Stimulated activated CD8-positive, alpha-beta memory T cell treated with anti-CD3 and anti-CD28 coated beads, Interleukin-12 subunit alpha, Interleukin-12 subunit beta, amount 100 ng/mL, for 24 hours (primary cell): ENCODE measurements at regions not wholly inside any gene's neighbourhood (a gene's known extent, or its start where the extent isn't known, plus 50 kb on each side); places are given as distances from the start of the nearest gene placed in this dataset.
"Not testable (repeated sequence)": the region's sequence is repeated elsewhere in the genome, so short reads cannot be mapped to it uniquely, and the experiment has no call there.

Experiments used
- DNase-seq: peaks from one replicate; pipeline ENCODE4 v3.0.0-alpha.2; 2020; ENCODE audit errors: extremely low read depth

- DNase-seq, result not testable (repeated sequence)
These were observed 85.4 kb upstream of the TMEM170B start for GRCh38 chr6:11452106-11452505.

- DNase-seq, result no peak
These were observed 87.5 kb upstream of the TMEM170B start for GRCh38 chr6:11450037-11450436.

- DNase-seq, result no peak
These were observed 88.1 kb upstream of the TMEM170B start for GRCh38 chr6:11449408-11449807.

GRCh38 chr6:11448038-11448437 is 89.5 kb upstream of the TMEM170B start:
- no peak for DNase-seq

- no peak for DNase-seq
These were observed 90.3 kb upstream of the TMEM170B start for GRCh38 chr6:11447265-11447664.

GRCh38 chr6:11445146-11445545 is 92.4 kb upstream of the TMEM170B start:
- no peak for DNase-seq

DNA sequence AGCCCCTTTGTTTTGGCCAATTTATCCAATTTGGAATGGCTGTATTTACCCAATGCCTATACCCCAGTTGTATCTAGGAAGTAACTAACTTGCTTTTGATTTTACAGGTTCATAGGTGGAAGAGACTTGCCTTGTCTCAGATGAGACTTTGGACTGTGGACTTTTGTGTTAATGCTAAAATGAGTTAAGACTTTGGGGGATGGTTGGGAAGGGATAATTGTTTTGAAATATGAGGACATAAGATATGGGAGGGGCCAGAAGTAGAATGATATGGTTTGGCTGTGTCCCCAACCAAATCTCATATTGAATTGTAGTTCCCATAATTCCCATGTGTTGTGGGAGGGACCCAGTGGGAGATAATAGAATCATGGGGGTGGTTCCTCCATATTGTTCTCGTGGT is 94.4 kb upstream of the TMEM170B start:
- not testable (repeated sequence) for DNase-seq

- no peak for DNase-seq
These were observed 95.1 kb upstream of the TMEM170B start for GRCh38 chr6:11442495-11442894.

GRCh38 chr6:11439876-11440275 is 97.7 kb upstream of the TMEM170B start:
- no peak for DNase-seq

- no peak for DNase-seq
These were observed 98.5 kb upstream of the TMEM170B start for GRCh38 chr6:11439017-11439420.

- no peak for DNase-seq
These were observed 99.6 kb upstream of the TMEM170B start for GRCh38 chr6:11437824-11438459.

GRCh38 chr6:11436508-11437096 is 100.9 kb upstream of the TMEM170B start:
- no peak for DNase-seq

- DNase-seq, result no peak
These were observed 102.8 kb upstream of the TMEM170B start for GRCh38 chr6:11434565-11435326.

DNA sequence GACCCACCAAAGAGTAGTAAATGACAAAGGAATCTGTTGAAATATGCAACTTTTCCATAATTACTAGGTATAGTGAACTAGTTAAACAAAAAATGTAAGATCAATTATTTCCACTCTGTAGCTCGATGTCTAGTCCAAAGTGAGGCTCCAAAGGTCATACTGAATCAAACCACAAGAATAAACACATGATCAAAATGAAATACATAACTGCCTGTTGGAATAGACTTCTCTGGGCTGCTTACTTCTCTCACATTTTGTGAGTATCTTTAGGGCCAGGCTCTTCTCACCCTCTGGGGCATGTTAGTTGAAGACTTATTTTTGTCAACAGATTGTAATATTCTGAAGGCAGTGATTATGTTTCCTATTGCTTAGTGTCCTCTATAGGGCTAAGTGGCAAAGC is 103.7 kb upstream of the TMEM170B start:
- DNase-seq, result no peak

- DNase-seq, result no peak
These were observed 104.7 kb upstream of the TMEM170B start for GRCh38 chr6:11432713-11433450.

DNA sequence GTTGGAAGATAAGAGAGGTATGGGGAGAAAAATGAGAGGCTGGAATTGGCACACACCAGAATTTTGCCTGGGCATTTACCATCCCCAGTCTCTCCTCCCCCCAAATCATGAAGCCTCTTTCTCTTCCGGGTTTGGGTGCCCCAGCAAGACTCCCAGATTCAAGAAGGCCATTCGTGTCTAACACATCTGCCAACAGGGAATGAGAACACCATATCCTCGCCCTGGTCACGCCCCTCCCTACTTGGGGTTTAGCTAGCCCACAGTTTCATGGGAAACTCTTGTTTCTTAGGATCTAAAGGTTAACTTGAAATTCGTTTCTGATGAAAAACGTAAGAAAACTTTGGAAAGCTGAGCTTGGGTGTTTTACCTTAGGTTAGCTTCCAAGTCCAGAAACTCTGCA is 105.5 kb upstream of the TMEM170B start:
- no peak for DNase-seq

- DNase-seq, result no peak
These were observed 106.1 kb upstream of the TMEM170B start for GRCh38 chr6:11431455-11431937.

DNA sequence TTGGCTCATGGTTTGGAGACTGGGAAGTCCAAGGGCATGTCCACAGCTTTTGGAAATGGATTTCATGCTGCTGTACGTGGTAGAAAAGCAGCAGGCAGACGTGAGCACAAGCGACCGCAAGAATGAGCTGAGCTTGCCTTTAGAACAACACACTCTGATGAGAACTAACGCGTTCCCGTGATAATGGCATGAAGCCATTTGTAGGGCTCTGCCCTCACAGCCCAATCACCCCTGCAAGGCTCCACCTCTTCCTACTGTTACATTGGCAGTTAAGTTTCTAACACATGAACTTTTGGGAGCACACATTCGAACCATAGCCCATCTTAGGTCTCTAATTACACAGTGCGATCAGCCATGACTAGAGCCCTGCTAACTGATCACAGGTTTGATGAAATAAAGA is 107.5 kb upstream of the TMEM170B start:
- no peak for DNase-seq

- no peak for DNase-seq
These were observed 108.0 kb upstream of the TMEM170B start for GRCh38 chr6:11429577-11429976.

GRCh38 chr6:11428895-11429294 is 108.7 kb upstream of the TMEM170B start:
- no peak for DNase-seq

DNA sequence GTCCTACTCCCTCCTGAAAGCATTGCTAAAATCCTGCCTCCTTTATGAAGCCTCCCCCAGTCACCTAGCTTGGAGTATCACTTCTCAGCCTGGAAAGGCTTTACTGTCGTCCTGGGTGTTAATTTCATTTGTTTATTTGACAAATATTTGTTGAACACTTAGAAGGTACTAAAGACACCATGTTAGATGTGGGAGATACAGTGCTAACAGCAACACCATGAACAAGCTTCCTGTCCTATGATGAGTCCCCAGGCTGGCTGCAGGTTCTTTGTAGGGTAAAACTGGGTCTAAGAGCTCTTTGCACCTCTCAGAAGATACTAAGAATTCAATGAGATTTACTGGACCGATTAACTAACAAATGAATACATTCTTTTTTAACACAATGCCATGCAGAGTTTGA is 109.2 kb upstream of the TMEM170B start:
- DNase-seq, result no peak

DNA sequence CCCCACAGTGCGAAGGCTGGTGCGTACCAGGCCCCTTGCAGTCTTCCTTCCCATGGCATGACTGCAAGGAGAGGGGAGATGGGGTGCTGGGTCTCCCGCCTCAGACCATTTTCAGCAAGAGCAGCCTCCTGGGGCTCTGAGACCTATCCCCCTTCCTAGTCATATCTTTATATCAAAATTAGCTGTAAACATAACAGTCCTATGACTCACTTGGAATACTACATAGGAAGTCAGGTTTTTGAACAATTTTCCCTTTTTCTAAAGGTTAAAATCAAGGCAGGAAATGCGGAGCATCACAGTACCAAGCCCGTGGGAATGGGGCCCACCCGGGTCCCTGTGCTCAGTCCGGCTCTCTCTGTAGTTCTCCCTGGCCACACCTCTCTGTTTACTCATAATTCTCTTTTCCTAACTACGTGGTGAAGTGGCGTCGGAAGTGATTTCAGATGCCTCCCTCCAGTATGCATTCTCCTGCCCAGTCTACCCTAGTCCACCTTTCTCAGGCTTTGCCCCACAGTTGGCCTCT is 109.8 kb upstream of the TMEM170B start:
- no peak for DNase-seq
